Left colon (tissue), 2 donors: ENCODE measurements at regions not wholly inside any gene's neighbourhood (a gene's known extent, or its start where the extent isn't known, plus 50 kb on each side); places are given as distances from the start of the nearest gene placed in this dataset.
"Not testable (repeated sequence)": the region's sequence is repeated elsewhere in the genome, so short reads cannot be mapped to it uniquely, and the experiment has no call there.

Source experiments
- ATAC-seq: fragments of 200-7000 bp; cut with Tn5 transposase; one replicate; pipeline ENCODE4 v1.9.1; 2020; ENCODE audit warnings: mild to moderate bottlenecking, moderate library complexity
- DNase-seq, 2 donors: peaks; one replicate each; pipeline ENCODE4 v3.0.0-alpha.2; 2020
- intact Hi-C, 2 donors: fragments of 100-400 bp; cut with DNase I in 1 of 2; cut with micrococcal nuclease in 1 of 2; formaldehyde crosslinking; loops; one replicate each; pipeline versions ENCODE4 v1.11.2 to v1.14.0; 2022; cut with DNase I, micrococcal nuclease
- donor health status: DM: no; HTN: no; CAD: no.
- donor health status: DM: yes; HTN: yes; CAD: no.

- ATAC-seq, intact Hi-C loops, DNase-seq: not testable (repeated sequence)
Measured at GRCh38 chr1:146474216-146474615, 245.4 kb upstream of the NOTCH2NLA start.

GRCh38 chr1:146472192-146472861 lies 243.5 kb upstream of the NOTCH2NLA start:
- ATAC-seq: peak; percentile 97
- DNase-seq: peak; percentile 64 to 82

GRCh38 chr1:146459939-146460338 lies 231.1 kb upstream of the NOTCH2NLA start:
- intact Hi-C loops, DNase-seq, ATAC-seq: not testable (repeated sequence)

More at GRCh38 chr1:146472192-146472861, 243.5 kb upstream of the NOTCH2NLA start:
- intact Hi-C loops: not testable (repeated sequence)

GRCh38 chr1:146459308-146459707 lies 230.5 kb upstream of the NOTCH2NLA start:
- DNase-seq, ATAC-seq, intact Hi-C loops: not testable (repeated sequence)

DNA sequence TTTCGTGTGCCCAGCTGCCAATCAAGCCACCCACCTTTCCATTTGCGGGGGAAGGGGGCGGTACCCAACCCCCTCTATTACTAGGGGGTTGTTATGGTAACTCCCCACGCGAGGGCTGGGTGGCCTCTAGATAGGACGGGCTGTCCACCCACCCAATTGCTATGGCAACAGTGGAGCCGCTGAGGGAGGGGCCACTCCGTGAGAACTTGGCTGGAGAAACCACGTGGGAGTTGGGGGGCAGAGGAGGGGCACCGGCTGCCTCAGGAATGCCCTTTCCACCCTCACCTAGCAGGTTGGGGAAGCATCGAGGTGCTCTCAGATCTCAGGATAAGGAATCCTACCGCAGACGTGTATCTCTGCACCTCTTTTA lies 220.0 kb upstream of the NOTCH2NLA start:
- DNase-seq, intact Hi-C loops: not testable (repeated sequence)
- peak; percentile 24 for ATAC-seq

- intact Hi-C loops: not testable (repeated sequence)
- ATAC-seq: peak; percentile 76
- peak; percentile 61 to 72 for DNase-seq
Measured at GRCh38 chr1:146448212-146448876, 219.5 kb upstream of the NOTCH2NLA start.

GRCh38 chr1:146443871-146444222 lies 215.0 kb upstream of the NOTCH2NLA start:
- DNase-seq: peak in 1 of 2 donors; percentile 38
- ATAC-seq, intact Hi-C loops: not testable (repeated sequence)

- intact Hi-C loops, DNase-seq: not testable (repeated sequence)
- ATAC-seq: peak; percentile 59
Measured at GRCh38 chr1:146443088-146443870, 214.5 kb upstream of the NOTCH2NLA start.

DNA sequence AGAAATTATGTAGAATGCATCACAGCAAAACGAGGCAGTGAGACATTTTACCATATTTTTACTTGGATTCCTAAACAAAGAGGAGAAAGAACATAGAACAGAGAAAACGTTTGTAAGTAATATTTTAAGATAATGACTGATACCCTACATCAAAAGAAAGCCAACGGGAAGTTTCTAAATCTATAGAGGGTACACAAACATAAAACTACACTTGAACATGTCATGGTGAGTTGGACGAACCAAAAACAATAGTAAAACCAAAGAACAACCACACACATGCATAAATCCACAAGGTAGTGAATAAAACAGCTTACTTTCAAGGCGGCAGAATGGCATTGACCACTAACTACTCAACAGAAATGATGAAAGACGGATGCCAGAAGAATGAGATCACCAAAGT lies 209.7 kb upstream of the NOTCH2NLA start:
- intact Hi-C loops, ATAC-seq, DNase-seq: not testable (repeated sequence)

DNA sequence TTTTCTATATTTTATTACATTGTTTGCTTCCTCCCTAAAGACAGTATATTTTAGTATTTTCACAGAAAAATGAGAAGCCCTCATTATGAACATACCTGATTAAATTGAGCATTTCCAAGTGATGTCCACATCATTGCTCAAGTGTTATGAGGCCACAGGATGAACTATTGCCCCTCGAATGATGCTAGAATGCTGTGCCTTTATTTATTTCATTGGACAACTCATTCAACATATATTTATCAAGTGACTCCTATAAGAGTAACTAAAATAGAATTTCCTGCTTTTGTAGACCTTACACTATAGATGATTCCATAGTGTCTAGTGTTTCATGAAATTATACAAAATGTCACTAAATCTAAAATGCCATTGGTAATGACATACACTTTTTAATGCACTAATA lies 187.8 kb upstream of the NOTCH2NLA start:
- DNase-seq, intact Hi-C loops, ATAC-seq: not testable (repeated sequence)

GRCh38 chr1:146415017-146415416 lies 186.2 kb upstream of the NOTCH2NLA start:
- intact Hi-C loops, ATAC-seq, DNase-seq: not testable (repeated sequence)

DNA sequence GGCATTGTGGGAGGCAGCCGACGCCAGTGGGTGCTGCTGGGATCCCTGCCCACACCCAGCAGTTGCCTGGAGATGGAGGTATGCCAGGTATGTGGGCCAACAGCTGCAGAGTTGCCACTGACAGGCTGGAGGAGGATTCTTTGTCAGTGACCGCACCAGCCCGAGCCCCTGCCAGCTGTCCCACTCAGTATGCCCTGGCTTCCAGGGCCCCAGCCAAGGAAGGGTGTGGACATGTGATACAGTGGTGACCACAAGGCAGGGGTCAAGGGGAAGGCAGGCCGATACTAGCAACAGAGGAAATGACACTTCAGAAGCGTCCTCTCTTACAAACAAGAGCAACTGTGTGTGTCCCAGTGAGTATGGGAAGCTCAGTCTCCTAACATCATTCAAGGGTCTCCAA lies 185.1 kb upstream of the NOTCH2NLA start:
- DNase-seq, ATAC-seq, intact Hi-C loops: not testable (repeated sequence)

DNA sequence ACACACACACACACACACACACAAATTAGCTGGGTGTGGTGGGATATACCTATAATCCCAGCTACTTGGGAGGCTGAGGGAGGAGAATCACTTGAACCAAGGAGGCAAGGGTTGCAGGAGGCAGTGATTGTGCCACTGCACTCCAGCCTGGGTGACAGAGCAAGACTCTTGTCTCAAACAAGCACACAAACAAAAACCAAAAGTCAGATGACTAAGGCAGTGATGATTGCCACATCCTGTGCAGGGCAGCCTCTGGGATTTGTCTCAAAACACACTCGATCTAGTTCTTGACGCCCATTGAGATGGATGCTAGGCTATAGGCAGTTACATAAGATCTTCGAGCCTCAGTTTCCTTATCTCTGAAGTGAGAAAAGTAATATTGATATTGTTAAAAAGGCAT lies 183.1 kb upstream of the NOTCH2NLA start:
- intact Hi-C loops, DNase-seq, ATAC-seq: not testable (repeated sequence)

DNA sequence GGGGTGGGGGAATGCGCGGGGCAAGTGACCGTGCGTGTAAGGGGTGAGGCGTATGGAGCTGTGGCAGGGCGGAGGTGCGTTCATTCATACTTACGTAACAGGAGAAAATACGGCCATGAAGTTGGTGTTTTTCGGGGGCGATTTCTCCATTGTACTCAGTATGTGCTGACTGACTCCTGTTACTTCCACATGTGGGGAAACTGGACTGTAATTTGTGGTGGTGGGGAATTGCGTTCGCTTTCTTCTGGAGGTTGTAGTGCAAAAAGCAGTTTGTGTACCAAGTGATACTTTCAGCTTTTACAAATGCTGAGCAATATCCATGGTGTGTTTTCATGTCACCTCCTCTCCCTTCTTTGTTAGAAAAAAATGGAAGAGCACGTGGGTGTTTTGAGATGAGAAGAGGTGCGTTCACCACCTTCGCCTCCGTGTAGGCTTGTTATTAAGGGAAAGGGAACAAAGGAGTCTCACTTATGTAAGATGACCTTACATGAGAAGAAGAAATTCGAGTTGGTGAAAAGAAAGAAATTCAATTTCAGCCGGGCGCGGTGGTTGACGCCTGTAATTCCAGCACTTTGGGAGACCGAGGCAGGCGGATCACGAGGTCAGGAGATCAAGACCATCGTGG lies 181.1 kb upstream of the NOTCH2NLA start:
- DNase-seq (peak in 1 of 2 donors; percentile 20), ATAC-seq (peak; percentile 94)
- intact Hi-C loops: not testable (repeated sequence)

GRCh38 chr1:146409116-146409801 lies 180.4 kb upstream of the NOTCH2NLA start:
- ATAC-seq (peak; percentile 97), DNase-seq (peak in 1 of 2 donors; percentile 35)

DNA sequence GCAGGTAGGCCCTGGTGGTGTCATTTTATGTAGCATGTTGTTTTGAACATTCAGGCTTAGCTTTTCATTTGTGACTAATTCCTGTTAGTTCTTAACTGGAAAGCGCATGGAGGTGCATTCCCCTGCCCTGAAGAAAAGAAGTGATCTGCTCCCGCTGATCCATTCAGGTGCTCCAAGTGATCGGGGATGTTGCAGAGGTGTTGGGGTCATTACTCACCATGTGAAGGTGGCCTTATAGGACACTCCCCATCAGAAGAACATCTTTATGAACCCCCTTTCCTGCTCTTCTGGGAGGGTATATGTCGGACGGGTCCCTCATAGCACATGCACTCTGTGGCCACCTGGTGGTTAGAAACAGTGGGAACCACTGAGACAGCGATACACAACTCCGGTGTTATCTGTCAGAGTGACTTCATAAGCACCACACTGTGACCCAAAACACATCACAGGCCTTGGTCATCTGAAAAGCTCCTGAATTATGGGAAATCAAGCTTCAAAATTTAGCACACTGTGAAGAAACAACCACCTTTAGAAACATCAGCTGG lies 172.5 kb upstream of the NOTCH2NLA start:
- DNase-seq, intact Hi-C loops: not testable (repeated sequence)
- ATAC-seq: peak; percentile 75

More at GRCh38 chr1:146409116-146409801, 180.4 kb upstream of the NOTCH2NLA start:
- intact Hi-C loops: not testable (repeated sequence)

GRCh38 chr1:146400173-146401121 lies 171.6 kb upstream of the NOTCH2NLA start:
- intact Hi-C loops, ATAC-seq, DNase-seq: not testable (repeated sequence)
